ENCODE measurements at regions not wholly inside any gene's neighbourhood (a gene's known extent, or its start where the extent isn't known, plus 50 kb on each side); places are given as distances from the start of the nearest gene placed in this dataset.

DNA sequence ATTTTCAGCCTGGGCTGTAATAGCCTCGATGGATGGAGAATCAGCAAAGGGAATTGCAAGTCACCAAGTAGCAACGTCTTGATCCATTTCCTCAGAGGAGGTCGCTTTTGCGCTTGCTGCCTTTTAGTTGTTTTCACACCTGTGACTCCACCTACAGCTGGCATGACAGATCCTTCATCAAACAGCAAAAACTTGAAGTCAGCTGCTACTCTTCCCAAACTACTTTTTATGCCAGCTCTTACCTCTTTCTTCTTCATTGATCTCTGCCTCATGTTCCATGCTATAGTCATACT, 107.7 kb downstream of the MAT2B start:
- Histone ChIP-seq H3K27ac (ENCODE audit: low read length) (no peak overlapping the region), H3F3A (ENCODE audit: insufficient read depth, low read length, poor library complexity, severe bottlenecking) (no peaks in the 10 kb centered on the region), H3K9me2 (ENCODE audit: insufficient read depth, low read length) (no peaks in the 10 kb centered on the region), H3K9ac (ENCODE audit: low read length) (no peak overlapping the region), H4K20me1 (ENCODE audit: insufficient read depth) (no peaks in the 10 kb centered on the region), H3K36me3 (ENCODE audit: insufficient read depth, low read length) (no peaks in the 10 kb centered on the region), H2AFZ (ENCODE audit: low read depth, low read length) (no peak overlapping the region), H3K4me2 (ENCODE audit: low read length) (no peak overlapping the region), H3K4me3 (ENCODE audit: low read length) (no peak overlapping the region), H3K9me3 (ENCODE audit: low read length) (no peaks in the 10 kb centered on the region), H3K79me2 (replicated peaks; ENCODE audit: insufficient read depth, low read length) (no peaks in the 10 kb centered on the region), H3K27me3 (ENCODE audit: insufficient read depth, low read depth, low read length) (no peaks in the 10 kb centered on the region)
- TF ChIP-seq EZH2 (IDR thresholded peaks at IDR 0.05; ENCODE audit: borderline replicate concordance, insufficient read depth, low read length, poor library complexity, severe bottlenecking): no peak
- no peak for TF ChIP-seq POLR2AphosphoS5 (IDR thresholded peaks at IDR 0.05)
- TF ChIP-seq, protein P1, sequence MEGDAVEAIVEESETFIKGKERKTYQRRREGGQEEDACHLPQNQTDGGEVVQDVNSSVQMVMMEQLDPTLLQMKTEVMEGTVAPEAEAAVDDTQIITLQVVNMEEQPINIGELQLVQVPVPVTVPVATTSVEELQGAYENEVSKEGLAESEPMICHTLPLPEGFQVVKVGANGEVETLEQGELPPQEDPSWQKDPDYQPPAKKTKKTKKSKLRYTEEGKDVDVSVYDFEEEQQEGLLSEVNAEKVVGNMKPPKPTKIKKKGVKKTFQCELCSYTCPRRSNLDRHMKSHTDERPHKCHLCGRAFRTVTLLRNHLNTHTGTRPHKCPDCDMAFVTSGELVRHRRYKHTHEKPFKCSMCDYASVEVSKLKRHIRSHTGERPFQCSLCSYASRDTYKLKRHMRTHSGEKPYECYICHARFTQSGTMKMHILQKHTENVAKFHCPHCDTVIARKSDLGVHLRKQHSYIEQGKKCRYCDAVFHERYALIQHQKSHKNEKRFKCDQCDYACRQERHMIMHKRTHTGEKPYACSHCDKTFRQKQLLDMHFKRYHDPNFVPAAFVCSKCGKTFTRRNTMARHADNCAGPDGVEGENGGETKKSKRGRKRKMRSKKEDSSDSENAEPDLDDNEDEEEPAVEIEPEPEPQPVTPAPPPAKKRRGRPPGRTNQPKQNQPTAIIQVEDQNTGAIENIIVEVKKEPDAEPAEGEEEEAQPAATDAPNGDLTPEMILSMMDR (IDR thresholded peaks at IDR 0.05; ENCODE audit: poor library complexity, severe bottlenecking): no peak
- TF ChIP-seq SMC3 (conservative IDR thresholded peaks at IDR 0.05; ENCODE audit: poor library complexity): no peak
- TF ChIP-seq EP300 (conservative IDR thresholded peaks at IDR 0.05; ENCODE audit: poor library complexity, severe bottlenecking): no peak
- TF ChIP-seq, protein P2, sequence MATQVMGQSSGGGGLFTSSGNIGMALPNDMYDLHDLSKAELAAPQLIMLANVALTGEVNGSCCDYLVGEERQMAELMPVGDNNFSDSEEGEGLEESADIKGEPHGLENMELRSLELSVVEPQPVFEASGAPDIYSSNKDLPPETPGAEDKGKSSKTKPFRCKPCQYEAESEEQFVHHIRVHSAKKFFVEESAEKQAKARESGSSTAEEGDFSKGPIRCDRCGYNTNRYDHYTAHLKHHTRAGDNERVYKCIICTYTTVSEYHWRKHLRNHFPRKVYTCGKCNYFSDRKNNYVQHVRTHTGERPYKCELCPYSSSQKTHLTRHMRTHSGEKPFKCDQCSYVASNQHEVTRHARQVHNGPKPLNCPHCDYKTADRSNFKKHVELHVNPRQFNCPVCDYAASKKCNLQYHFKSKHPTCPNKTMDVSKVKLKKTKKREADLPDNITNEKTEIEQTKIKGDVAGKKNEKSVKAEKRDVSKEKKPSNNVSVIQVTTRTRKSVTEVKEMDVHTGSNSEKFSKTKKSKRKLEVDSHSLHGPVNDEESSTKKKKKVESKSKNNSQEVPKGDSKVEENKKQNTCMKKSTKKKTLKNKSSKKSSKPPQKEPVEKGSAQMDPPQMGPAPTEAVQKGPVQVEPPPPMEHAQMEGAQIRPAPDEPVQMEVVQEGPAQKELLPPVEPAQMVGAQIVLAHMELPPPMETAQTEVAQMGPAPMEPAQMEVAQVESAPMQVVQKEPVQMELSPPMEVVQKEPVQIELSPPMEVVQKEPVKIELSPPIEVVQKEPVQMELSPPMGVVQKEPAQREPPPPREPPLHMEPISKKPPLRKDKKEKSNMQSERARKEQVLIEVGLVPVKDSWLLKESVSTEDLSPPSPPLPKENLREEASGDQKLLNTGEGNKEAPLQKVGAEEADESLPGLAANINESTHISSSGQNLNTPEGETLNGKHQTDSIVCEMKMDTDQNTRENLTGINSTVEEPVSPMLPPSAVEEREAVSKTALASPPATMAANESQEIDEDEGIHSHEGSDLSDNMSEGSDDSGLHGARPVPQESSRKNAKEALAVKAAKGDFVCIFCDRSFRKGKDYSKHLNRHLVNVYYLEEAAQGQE (IDR thresholded peaks at IDR 0.05; ENCODE audit: borderline replicate concordance): no peak
- no peak for TF ChIP-seq TAF1 (IDR thresholded peaks at IDR 0.05; ENCODE audit: low read depth)
- no peak for TF ChIP-seq RAD21 (conservative IDR thresholded peaks at IDR 0.05)
- no peak for TF ChIP-seq MXI1 (conservative IDR thresholded peaks at IDR 0.05; ENCODE audit: poor library complexity, severe bottlenecking)

DNA sequence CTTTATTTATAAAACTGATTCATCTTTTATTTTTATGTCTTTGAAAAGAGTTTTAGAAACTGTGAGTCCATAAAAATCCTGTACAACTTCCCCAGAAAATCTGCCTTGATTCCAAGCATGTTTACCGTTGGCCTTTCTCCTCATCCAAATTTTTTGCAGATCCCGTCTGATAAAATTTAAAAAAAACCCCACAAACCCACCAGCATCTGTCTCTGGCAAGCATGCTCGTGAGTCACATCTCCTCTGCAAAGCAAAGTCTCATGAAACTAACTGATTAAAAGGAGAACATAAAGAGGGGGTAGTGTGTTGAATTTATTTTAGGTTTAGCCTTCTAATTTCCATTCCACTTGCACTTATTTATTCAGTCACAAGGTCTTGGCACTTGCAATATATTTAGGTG, 109.4 kb downstream of the MAT2B start:
- no peak overlapping the region for H3K4me2 ChIP-seq (ENCODE audit: low read length)
- no peaks in the 10 kb centered on the region for H3F3A ChIP-seq (ENCODE audit: insufficient read depth, low read length, poor library complexity, severe bottlenecking)
- no peak overlapping the region for H2AFZ ChIP-seq (ENCODE audit: low read depth, low read length)
- H3K36me3 ChIP-seq (ENCODE audit: insufficient read depth, low read length): no peaks in the 10 kb centered on the region
- H3K79me2 ChIP-seq (replicated peaks; ENCODE audit: insufficient read depth, low read length): no peaks in the 10 kb centered on the region
- H3K9ac ChIP-seq (ENCODE audit: low read length): no peak overlapping the region
- H3K27ac ChIP-seq (ENCODE audit: low read length): no peak overlapping the region
- H3K27me3 ChIP-seq (ENCODE audit: insufficient read depth, low read depth, low read length): no peaks in the 10 kb centered on the region
- no peak overlapping the region for H3K4me3 ChIP-seq (ENCODE audit: low read length)
- H4K20me1 ChIP-seq (ENCODE audit: insufficient read depth): no peaks in the 10 kb centered on the region
- no peaks in the 10 kb centered on the region for H3K9me3 ChIP-seq (ENCODE audit: low read length)
- no peaks in the 10 kb centered on the region for H3K9me2 ChIP-seq (ENCODE audit: insufficient read depth, low read length)
- TF ChIP-seq MXI1 (conservative IDR thresholded peaks at IDR 0.05; ENCODE audit: poor library complexity, severe bottlenecking): no peak
- TF ChIP-seq EZH2 (IDR thresholded peaks at IDR 0.05; ENCODE audit: borderline replicate concordance, insufficient read depth, low read length, poor library complexity, severe bottlenecking): no peak
- TF ChIP-seq, protein P2 (IDR thresholded peaks at IDR 0.05; ENCODE audit: borderline replicate concordance): no peak
- TF ChIP-seq TAF1 (IDR thresholded peaks at IDR 0.05; ENCODE audit: low read depth): no peak
- no peak for TF ChIP-seq EP300 (conservative IDR thresholded peaks at IDR 0.05; ENCODE audit: poor library complexity, severe bottlenecking)
- no peak for TF ChIP-seq RAD21 (conservative IDR thresholded peaks at IDR 0.05)
